ENCODE measurements at regions not wholly inside any gene's neighbourhood (a gene's known extent, or its start where the extent isn't known, plus 50 kb on each side); places are given as distances from the start of the nearest gene placed in this dataset.
"Not testable (repeated sequence)": the region's sequence is repeated elsewhere in the genome, so short reads cannot be mapped to it uniquely, and the experiment has no call there.

DNA sequence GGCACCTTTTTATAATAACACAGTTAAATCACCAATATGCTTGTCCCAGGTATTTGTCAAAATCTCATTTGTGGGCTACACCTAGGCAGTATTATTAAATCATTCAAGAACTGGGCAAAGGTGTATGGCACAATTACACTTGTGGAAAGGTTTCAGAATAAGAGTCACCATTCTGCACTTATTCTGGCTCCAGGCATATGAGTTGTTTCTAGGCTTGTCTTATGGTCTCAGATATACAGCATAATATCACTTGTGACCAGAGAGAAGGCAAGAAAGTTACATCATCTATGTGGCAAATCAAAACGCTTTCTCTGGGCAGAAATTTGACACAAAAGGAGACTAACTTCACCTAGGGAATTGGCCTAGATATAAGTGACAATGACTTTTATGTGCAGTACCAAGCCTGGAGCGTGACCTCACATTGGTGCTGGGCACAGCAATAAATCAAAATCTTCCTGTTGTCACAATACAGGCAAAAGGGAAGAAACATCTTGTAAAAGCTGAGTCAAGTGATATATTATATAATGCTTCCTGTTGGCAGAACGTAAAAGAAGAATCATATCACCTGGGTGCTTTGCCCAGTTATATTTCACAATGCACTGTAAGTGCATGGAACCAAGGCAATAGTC, 959.9 kb upstream of the AMELY start:
- no peak for DNase-seq

DNA sequence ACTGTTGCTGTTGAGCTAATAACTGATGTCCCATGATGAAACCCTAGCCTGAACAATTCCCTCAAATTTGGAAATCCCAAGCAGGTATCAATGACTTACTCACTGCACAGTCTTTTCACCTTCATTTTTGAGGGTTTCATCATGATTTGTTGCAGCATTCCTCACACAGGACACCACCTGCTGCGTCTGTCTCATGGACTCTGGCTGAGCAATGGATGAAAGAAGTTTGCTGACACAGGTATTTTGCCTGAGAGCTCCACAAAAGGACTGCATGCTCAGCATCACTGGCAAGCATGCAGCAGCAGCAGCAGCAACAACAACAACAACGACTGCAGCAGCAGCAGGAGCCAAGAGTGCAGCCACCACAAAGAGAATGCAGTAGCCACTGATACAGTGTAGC, 955.4 kb upstream of the AMELY start:
- DNase-seq, result no peak

DNA sequence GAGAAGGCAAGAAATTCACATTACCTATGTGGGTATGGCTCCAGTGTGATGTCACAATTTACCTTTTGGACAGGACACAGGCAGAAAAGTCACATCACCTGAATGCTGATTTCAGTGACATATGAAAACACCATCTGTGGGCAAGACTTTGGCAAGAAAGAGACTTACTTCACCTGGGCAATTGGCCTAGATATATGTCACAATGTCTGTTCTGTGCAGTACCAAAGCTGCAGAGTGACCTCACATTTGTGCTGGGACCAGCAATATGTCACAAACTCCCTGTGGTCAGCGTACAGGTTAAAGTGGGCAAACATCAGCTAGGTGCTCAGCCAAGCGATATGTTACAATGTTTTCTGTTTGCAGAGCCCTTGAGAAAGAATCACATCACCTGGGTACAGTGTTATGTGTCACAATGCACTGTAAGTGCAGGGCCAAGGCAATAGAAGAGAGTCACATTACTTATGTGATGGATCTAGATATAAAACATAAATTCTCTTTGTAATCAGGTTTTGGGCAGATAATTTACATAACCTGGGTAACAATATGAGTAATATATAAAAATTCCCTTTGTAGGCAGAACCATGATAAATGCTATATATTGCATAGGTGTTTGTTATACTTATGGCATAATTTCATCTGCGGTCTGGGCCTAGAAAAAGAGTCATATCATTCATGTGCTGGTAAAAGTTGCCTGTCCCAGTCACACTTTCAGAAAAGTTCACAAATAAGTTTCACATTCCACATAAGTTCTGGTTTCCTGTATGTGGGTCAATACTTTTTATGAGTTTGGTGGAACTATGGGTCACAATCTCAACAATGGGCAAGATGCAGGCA, 949.4 kb upstream of the AMELY start:
- DNase-seq, result no peak

DNA sequence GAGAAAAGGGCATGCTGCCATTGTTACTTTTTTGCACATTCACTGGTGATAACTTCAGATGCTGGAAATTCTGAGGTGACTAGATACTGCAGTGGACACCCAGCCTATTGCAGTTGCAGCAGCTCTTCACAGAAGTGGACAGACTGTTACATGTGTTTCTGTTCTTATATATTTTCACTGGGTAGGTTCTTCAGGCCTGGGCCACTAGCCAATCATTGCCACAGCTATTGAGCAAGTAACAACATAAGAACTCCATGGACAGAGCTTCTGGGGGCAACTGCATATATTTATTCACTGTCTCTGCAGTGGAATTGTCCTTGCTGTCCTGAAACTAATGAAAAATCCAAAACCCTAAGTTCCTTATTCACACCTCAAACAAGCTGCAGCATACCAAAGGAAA, 938.6 kb upstream of the AMELY start:
- no peak for DNase-seq

DNA sequence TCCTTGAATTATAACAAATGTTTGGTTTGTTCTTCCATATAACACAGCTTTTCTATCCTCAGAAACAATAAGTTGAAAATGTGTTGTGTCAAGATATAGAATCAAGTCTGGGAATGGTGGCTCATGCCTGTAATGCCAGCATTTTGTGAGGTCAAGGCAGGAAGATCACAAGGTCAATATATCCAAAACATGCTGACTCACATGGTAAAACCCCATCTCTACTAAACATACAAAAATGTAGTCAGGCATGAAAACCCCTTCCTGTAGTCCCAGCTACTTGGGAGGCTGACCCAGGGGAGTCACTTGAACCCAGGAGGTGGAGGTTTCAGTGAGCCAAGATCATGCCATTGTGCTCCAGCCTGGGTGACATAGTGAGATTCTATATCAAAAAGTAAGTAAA, 934.2 kb upstream of the AMELY start:
- no peak for DNase-seq

DNA sequence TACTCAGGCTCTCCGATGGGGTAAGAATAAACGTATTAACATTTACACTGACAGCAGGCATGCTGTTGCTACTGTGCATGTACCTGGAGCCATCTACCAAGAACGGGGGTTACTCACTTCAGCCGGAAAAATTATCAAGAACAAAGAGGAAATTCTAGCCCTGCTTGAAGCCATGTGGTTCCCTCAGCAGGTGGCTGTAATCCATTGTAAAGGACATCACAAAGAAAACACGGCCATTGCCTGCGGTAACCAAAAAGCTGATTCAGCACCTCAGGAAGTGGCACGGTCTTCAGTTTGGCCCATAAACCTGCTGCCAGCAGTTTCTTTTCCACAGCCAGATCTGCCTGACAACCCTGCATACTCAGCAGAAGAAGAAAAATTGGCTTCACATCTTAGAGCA, 925.5 kb upstream of the AMELY start:
- no peak for DNase-seq

DNA sequence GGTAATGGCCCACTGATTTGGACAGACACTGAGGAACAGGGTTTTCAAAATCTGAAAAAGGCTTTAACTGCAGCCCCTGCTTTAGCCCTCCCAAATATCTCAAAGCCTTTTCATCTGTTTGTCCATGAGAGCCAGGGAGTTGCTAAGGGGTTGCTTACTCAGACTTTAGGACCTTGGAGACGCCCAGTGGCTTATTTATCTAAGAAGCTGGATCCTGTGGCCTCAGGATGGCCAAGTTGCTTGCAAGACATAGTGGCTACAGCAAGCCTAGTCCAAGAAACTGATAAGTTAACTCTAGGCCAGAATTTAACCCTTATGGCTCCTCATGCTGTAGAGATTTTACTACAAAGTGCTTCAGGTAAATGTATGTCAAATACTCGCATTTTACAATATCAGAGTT, 924.8 kb upstream of the AMELY start:
- DNase-seq, result no peak

DNA sequence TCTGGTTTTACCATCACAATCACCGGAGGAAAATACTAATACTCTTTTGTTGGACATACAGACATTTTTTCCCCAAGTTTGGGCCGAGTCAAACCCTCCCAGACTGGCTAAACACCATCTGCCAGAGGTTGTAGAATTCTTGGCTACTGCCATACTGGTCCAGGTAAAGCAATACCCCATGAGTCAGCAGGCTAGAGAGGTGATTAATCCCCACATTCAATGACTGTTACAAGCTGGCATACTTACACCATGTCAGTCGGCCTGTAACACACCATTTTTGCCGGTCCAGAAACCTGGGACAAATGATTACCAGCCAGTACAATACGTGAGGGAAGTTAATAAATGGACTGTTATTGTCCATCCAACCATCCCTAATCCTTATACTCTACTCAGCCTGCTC, 923.9 kb upstream of the AMELY start:
- DNase-seq, result no peak

DNA sequence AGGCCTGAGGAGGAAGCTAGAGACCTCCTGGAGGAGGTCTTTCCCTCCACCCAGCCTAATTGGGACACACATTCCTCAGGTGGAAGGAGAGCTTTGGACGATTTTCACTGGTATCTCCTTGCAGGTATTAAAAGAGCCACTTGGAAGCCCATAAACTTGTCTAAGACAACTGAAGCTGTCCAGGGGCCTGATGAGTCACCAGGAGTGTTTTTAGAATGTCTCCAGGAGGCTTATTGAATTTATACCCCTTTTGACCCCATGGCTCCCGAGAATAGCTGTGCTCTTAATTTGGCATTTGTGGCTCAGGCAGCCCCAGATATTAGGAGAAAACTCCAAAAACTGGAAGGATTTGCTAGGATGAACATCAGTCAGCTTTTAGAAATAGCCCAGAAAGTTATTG, 922.7 kb upstream of the AMELY start:
- DNase-seq, result no peak

DNA sequence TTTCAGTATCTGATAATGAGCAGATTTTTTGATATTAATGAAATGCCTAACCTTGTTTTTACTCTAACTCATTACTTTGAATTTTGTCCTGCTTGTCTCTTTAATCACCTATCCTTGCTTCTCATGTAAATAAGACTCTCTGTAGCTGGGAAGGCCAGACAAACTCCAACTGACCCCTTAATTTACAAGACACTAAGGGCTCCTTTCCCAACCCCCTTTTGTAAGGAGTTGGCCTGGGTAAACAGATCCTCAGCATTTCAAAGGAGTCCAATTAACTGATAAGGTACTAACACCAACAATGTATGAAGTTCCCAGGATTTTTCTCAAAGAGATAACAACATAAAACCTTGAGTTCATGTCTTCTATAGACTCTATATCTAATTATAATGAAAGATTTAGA, 919.3 kb upstream of the AMELY start:
- DNase-seq, result not testable (repeated sequence)

DNA sequence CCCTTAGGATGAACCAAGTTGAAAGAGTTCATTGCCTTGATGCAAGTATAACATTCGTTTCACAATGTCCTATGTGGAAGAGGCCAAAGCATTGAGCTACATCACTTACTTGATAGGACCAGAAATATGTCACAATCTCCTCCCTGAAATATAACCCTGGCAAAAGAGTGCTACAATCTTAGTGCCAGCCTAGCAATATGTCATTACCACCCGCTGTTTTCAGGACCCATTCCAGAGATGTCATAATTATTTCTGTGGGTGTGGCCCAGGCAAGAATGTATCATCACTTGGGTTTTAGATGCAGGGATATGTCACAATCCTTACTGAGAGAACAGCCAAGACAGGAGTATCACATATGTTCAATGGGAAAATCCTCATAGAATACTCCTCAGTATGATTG, 915.0 kb upstream of the AMELY start:
- no peak for DNase-seq

DNA sequence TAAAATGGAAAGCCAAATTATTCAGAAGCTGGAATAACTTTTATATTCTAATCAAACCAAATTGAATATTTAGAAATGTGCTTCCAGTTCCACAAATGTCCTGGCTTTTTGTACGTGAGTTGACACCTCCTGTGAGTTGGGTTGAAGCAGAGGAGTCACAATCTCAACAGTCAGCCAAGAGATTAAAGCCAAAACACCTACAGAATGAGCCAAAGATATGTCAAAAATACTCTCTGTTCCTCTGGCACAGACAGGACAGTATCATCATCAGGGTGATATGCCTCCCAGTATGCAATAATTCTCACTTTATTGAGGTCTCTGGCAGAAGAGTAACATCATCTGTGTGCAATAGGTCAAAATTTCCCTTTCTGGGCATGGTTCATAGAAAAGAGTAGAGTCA, 914.3 kb upstream of the AMELY start:
- DNase-seq, result no peak

DNA sequence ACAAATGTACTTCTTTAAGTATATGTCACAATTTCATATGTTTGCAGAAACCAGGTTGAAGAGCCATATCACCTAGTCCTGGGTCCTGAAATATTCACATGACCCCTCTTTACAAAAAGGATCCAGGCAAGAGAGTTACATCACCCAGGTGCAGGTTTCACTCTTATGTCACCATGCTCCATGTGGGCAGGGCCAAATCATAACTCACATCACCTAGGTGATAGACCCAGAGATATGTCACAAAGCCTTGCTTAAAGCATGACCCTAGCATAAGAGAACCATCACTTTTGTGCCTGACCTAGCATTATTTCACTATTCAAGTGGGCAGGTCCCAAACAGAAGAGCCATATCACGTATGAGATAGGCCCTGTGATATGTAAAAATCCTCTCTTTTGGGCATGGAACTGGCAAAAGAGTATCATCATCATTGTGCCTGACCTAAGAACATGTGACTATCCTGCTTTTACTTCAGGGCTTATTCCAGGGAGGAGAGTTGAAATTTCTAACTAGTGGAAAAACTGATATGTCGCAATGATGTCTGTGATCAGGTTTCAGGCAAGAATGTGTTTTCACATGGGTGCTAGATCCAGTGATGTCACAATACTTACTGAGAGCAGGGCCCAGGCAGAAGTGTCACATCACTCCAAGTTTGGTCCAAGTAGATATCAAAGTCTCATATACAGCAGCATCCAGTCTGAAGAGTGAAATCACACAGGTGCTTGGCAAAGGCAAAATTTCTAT, 909.9 kb upstream of the AMELY start:
- no peak for DNase-seq

DNA sequence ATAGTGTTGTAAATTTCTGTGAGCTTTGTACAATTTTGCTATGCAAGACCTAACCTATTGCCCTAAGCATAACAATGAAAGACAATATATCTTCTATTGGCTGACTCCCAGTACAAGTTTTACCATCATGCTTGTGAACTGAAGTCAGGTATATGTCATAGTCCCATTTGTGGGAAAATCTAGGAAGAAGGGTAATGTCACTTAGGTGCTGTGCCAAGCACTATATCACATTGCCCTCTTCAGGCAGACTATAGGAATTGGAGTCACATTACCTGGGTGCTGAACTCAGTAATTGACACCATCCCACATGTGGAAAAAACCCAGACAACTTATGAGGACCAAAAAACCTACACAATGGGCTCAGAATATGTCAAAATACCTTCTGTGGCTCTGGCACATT, 907.4 kb upstream of the AMELY start:
- no peak for DNase-seq

DNA sequence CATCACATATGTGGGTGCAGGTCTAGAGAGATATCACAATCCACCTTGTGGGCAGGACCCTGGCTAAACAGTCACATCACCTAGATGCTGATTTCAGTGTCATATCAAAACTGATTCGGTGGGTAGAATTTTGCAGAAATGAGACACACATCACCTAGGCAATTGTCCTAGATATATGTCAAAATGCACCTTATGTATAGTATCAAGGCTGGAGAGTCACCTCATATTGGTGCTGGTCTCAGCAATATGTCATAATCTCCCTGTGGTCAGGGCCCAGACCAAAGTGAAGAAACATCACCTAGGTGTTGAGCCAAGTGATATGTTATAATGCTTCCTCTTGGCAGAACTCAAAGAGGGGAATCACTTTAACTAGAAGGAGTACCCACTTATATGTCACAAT, 905.0 kb upstream of the AMELY start:
- no peak for DNase-seq

DNA sequence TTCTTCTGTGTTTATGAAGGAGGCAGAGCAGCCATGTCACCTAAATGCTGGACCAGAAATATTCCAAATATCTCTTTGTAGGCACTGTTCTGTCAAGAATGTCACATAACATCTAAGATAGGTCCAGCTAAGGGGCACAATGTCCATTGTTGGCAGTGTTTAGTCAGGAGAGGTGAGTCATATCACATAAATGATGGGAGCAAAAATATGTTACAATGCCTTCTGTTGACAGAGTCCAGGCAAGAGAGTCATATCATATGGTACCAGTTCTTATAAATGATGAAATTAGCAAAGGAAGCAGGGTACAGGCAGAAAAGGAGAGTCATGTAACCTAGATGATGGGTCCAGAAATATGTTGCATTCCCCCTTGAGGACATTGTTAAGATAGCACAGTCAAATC, 904.4 kb upstream of the AMELY start:
- DNase-seq, result no peak

DNA sequence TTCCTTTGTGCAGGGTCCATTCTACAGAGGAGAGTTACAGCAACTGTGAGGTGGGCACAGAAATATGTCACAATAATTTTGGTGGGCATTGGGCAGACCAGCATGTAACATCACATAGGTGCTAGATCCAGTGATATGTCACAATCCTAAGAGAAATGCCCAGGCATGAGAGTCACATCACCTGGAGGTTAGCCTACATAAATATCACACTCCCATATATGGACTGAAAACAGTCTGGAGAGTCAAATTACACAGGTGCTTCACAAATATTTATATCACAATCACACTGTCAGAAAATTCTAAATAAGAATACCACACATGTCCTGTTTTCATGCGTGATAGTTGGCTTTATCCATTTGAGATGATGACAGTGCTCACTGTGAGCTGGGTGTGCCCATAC, 903.7 kb upstream of the AMELY start:
- no peak for DNase-seq

DNA sequence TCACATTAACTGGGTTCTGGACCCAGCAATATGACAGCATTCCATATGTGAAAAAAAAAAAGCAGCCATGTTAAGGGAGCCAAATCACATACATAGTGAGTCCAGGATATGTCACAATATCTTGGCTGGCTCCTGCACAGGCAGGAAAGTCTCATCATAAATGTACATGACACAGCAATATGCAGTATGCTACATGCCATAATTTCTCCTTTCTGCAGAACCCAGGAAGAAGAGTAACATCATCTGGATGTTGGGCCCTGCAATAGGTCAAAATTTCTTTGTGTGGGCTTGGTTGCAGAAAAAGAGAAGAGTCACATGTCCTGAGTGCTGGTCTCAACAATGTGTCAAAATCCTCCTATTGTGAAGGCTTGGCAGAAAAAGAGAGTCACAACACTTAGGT, 902.8 kb upstream of the AMELY start:
- DNase-seq, result peak; percentile 23

DNA sequence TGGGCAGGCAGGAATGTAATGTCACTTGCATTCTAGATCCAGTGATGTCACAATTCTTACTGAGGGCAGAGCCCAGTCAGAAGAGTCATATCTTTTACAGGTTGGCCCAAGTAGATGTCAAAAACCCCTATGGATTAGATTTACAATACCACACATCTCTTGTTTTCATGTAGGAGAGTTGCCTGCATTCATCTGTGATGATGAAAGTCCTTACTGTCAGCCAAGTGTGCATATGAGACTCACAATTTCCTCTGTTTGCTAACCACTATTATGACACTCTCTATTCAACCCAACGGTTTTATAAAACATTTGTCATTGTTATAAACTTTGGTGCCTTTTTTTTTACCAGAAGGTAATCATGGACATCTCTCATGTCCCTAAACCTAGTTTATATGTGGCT, 898.8 kb upstream of the AMELY start:
- DNase-seq, result peak; percentile 63

DNA sequence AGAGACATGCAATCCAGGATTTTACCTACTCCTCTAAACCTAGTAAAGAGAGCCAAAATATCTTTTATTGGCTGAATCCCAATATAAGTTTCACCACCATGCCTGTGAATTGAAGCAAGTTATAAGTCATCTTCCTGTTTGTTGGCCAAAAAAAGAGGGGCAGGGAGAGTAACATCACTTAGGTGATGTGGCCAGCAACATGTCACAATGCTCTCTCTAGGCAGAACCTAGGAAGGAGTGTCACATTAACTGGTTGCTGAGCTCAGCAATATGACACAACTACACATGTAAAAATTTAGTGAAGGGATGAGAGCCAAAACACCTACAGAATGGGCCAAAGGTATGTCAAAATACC, 895.9 kb upstream of the AMELY start:
- DNase-seq, result peak; percentile 46

DNA sequence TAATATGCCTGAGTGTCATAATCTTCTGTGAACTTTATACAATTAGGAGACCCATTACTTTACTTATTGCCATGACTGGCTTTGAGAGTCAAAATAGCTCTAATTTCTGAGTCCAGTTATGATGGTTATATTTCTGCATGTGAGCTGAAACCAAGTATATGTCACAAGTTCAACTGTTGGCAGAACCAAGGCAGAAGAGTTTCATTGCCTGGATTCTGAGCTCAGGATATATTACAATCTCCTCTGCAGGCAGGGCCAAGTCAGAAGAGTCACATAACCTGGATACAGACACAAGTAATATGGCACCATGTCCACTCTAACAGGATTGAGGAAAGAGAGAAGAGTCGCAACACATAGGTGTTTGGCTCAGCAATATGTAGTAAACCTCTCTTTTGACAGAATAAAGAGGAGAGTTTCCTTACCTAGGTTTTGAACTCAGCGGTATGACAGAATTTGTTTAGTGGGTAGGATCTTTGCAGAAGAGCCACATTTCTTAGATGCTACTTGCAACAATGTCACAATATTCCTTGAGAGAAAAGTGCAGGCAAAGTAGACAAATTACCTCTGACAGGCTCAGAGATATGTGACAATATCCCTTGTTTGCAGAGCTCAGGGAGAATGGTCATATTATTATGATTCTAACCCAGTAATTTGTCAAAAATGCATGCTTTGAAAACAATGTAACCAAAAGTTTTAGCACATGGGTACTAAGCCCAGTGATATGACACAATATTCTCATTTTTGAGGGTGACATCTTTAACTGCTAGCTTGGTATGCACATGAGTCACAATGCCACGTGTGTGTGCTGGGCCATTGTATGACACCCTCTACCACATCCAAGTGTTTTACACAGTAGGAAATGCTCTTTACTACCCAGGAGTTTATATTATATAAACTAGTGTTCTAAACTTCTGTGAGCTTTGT, 895.3 kb upstream of the AMELY start:
- peak; percentile 50 for DNase-seq

DNA sequence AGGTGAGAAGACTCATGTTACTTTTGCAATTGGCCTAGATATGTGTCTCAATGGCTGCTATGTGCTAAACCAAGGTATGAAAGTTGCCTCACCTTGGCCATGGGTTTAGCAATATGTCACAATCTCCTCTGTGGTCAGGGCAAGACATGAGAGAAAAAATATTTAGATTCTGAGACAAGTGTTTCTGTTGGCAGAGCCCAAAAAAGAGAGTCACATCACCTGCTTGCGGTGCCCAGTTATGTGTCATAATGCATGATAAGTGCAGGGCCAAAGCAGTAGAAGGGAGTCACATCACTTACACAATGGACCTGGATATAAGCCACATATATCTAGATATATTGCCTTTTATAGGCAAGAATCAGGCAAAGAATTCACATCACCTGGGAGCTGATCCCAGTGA, 894.1 kb upstream of the AMELY start:
- DNase-seq, result no peak

DNA sequence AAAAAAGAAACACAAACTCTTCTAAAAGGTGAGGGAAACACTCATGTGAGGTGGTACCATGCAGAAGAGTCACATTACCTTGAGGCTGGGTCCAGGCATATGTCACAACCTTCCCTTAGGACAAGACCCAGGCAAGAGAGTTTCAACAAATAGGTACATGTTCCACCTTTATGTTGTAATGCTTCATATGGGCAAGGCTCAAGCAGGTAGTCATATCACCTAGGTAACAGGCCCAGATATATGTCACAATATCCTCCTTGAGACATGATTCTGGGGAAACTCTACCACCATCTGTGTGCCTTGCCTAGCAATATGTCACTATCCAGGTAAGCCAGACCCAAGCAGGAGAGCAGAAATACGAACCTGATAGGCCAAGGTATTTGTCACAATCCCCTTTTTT, 892.2 kb upstream of the AMELY start:
- no peak for DNase-seq
